ENCODE measurements at regions not wholly inside any gene's neighbourhood (a gene's known extent, or its start where the extent isn't known, plus 50 kb on each side); places are given as distances from the start of the nearest gene placed in this dataset.

GRCh38 chr4:56084851-56085250 lies 136.1 kb downstream of the CEP135 start:
- no peaks in the 10 kb centered on the region for H3K36me3 Mint-ChIP-seq (ENCODE audit: low read depth)
- no peaks in the 10 kb centered on the region for H3K27me3 Mint-ChIP-seq
- DNase-seq = no peak
- H3K27ac Mint-ChIP-seq = no peak overlapping the region
- ChIA-PET CTCF (interaction anchor here (1.0 kb wide), 1 partner anchor 9 kb away, joined by 3 read pairs; no protein-coding TSS in a partner anchor), POLR2A (no interaction called here)
- no peaks in the 10 kb centered on the region for H3K4me1 Mint-ChIP-seq
- H3K4me3 Mint-ChIP-seq = no peak overlapping the region
- H3K9me3 Mint-ChIP-seq = no peaks in the 10 kb centered on the region
